Activated T-cell treated with anti-CD3 and anti-CD28 coated beads for 24 hours (primary cell): ENCODE measurements at regions not wholly inside any gene's neighbourhood (a gene's known extent, or its start where the extent isn't known, plus 50 kb on each side); places are given as distances from the start of the nearest gene placed in this dataset.

Experiments
- DNase-seq: peaks from one replicate; pipeline ENCODE4 v3.0.0-alpha.2; 2020; ENCODE audit warnings: low read depth

DNA sequence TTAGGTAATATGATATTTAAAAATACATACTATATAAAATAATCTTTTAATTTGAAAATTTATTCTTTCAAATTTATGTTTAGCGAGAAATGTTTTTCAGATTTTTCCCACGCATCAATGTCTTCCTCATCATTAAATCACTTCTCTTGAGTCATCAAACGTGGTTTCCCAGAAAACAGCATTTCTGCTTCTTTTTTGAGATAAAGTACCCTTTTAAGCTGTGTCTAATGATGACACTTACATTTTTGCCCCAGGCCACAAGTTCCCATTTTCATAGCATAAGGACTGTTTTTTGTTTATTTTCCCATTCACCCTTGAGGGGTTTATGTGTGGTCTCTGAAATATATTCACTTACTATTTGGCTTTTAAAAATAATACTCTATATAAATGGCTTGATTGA is 139.0 kb upstream of the HS3ST3A1 start:
- DNase-seq, result no peak

DNA sequence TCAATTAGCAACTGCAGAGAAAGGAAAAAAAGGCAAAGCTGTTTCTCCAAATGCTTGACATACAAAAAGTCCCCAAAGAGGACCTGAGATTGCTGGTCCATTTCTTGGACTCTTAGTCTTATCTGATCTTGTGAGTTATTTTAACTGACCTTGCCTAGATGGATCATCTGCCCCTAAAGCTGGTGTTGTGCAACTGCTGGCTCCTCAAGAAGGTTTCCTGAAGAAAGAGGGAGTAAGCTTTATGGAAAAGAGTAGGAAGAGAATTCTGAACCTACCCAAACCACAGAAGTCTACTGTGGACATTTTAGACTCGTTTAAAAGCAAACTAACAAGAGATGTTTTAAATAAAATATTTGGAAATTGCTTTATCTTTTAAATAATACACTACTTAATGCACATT is 140.0 kb upstream of the HS3ST3A1 start:
- no peak for DNase-seq

DNA sequence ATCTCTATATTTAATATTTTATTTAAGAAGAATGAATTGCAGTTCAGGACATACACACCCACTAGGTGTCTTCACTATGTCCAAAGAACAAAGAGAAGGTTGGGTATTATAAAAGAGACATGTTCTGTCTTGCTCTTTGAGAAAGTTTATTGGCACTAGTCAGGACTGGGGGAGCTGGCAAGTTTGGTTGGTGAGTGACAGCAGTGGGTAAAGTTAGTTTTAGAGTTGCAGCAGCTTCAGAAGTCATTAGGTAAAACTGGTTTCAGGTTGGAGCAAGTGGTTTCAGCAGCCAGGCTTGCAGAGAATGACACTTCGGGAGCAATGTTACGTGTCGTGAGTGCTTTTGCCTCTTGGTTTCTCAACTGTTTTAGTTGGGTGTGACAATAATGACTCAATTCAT is 142.2 kb upstream of the HS3ST3A1 start:
- DNase-seq, result no peak

DNA sequence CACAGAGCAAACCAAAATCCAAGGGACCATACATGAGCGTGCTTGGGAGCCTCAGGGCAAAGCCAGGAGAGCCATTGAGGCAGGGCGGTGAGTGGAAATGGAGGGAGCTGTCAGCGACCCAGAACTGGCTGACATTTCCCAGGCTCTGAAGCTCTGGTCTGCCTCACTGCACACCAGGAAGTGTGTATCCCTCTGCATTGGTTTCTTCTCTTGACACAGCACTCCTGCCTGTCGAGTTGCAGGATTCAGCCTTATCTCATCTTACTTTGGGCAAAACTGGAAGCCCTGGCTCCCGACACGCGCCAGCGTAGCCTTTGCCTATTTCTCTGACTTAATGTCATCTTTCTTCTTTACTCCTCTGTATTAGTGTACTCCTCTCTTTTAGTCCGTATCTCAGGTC is 144.7 kb upstream of the HS3ST3A1 start:
- no peak for DNase-seq

DNA sequence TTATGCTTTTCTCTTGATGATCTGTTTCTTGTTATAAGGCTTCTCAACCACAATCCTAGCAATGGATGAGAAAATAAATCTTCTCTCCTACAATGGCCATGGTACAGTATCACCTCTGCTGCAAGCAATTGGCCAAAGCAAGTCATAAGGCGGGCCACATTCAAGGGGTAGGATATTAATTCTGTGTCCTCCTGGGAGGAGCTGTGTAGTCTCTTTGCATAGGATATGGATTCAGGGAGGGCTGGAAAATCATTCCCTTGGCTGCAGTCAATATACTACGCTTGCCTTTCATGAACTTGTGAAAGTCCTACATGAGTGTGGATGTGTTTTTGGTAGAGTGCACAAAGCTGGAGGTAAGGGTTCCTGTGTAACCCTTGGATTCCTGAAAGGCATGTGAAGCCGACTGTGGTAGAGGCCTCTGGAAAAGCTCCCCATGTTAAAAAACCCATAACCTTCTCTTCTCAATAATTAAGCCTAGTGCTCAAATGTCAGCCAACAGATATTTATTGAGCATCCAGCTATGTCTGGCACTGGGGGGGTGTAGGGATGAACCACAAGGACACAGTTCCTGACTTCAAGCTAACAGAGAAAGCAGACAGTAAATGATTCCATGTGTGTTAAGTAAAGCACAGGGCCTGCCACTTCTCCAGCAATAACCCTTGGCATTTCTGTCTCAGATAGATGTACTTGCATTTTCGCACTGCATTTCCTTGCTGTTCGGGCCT is 147.6 kb upstream of the HS3ST3A1 start:
- DNase-seq, result no peak

DNA sequence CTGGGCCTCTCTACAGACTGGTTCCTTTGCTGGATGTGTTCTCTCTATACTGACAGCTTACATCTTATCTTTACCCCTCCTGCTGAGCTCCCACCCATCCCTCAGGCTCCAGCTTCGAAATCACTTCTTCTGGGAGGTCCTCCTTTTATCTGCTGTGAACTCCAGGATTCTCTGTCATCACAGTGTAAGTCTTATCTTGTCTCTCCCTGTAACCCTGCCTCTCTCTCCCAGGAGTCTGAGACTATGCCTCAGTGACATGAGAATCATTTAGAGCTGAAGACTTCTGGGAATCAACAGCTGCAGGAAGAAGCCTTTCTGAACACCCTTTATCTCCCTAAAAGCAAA is 148.1 kb upstream of the HS3ST3A1 start:
- no peak for DNase-seq

DNA sequence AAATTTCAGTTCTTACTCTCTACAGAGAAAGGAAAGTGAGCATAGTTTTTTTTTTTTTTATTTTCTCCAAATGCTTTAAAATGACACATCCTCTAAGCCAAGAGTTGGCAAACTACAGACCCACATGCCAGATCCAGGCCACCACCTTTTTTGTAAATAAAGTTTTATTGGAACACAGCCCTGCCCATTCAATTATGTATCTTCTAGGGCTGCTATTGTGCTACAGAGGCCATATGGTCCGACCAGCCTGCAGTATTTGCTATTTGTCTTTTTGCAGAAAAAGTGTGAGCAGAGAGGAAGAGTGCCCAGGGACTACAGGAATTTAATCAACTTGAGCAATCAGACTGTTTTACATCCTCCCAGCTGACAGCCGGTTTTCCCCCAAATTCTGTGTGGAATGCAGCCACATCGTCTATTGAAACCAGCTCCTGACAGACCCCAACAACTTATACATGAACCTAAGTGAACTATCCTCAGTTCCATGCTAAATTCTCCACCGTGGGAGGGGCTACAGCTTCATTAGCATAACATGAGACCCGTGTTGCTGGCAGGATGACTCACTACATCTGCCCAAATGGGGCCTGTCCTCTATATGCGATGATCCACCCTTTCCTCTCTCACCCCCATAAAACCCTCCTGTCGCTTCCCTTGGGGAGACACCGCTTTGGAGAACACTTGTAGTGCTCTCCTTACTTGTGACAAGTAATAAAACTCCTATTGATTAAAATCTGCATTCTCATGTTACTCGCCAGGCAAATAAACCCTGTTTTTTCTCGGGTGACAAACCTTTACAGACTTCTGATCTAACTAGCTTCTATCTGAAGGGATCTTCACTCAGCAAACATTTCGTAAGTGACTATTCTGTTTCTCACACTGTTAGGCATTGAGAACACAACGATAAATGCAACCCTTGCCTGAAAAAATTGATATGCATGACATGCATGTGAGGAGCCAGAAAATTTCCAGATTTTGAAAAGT is 149.4 kb upstream of the HS3ST3A1 start:
- no peak for DNase-seq

DNA sequence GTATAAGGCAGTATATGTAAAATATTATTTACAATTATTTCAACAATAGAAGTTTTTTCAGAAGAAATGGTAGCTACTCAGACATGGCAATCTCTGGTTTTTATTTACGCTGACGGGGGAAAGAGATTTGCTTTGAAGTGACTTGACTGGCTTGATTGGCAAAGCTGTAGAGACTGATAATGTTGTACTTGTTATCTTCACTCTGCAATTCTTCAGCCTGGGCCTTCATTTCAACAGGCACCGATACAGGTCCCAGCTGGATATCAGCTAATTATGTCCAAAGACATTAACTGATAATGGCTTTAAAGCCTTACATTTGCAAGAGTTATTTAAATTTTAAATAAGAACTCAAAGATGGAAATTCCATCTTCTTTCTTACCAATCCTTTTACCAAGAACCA is 151.4 kb upstream of the HS3ST3A1 start:
- no peak for DNase-seq

DNA sequence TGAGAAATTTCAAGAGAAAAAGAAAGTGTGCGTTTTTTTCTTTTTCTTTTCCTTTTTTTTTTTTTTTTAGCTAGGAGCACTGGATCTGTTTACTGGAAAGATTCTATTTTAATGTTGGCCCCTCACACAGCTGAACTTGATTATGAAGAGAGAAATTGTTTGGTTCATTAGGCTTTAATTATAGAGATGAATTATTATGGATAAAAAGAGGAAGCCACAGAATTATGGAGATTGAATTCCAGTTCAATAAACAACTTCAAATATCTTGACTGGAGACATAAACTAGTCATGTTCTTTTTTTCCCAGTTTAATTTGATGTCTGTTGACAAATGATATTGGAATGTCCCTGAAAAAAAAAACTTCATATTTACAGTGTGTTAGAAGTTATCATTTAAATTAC is 152.0 kb upstream of the HS3ST3A1 start:
- no peak for DNase-seq

DNA sequence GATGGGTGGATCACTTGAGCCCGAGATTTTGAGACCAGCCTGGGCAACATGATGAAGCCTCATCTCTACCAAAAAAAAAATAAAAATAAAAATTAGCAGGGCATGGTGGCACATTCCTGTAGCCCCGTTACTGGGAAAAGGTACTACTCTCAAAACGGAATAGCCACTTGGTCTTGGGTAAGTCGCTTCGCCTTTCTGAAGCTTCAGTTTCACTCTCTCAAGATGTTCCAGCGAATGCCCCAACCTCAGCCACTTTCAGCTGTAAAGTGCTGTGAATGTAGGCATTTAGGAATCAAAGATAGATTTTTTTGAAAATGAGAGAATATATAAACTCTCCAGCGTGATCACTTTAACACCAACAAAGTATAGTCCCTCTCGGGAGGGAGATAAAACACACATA is 154.1 kb upstream of the HS3ST3A1 start:
- no peak for DNase-seq

DNA sequence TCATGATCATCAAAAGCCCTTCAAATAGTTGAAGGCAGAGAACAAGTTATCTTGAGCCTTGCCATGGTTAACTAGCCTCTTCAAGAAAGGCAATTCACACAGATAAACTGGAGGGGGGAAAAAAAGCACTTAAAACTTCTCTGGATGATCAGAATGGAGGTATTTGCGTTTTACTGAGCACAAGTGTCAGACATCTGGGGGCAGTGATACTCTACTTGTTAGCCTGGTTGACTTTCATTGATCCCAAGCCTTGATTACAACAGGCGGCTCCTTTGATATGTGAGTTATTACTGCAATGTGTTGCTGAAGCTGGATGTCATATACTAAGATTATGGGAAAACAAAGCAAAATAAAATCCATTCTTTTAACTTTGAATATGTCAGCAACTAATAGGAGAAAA is 155.0 kb upstream of the HS3ST3A1 start:
- no peak for DNase-seq

DNA sequence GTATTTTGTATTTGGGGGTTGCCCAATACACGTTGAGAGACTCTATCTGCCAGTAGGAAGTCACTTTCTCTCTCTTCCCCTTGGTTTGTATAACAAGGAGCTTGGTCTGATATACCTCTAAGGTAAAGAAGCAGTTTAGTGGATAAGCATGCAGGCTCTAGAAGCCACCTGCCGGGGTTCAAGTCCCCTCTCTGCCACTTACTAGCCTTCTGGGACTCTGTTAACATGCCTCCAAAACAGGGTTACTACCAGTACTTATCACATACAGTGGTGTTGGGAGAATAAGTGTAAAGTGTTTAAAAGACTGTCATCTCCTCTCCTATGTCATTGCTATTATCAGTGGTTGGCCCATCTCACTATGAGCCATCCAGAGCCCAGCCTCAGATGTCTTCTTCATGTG is 156.1 kb upstream of the HS3ST3A1 start:
- no peak for DNase-seq

DNA sequence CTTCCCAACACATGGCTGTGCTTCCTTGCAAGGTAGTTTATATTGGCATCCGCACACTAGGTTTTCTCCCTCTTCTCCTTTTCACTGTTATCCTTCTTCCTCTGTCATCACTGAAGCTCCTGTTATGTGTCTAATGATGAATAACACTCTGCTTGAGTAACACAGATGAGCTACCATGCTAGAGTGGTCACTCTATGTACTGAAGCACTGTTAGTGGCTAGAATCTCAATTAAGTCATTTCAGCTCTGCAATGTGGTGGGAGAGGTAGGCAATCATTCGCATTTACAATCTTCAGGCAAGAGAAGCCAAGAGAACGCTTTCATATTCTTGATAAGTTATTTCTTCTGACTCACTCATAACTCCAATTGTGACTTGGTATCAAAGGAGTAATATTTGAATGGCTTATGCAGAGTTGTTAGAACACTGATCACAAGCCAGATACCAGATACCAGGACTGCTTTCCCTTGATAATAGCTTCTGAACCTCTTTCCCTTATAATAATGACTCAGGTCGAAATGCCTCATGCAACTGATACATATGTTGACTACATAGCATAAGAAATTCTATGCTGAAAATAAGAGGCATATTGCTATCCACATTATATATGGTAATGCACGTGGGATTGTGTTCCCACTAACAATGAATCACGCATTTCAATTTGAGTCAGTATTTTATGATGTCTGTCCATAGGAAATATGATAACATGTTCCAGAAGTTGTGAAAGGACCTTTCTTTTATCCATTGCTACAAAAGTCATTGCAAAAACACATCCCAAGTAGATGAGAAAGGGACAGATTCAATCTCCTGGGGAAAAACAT is 158.0 kb upstream of the HS3ST3A1 start:
- no peak for DNase-seq

DNA sequence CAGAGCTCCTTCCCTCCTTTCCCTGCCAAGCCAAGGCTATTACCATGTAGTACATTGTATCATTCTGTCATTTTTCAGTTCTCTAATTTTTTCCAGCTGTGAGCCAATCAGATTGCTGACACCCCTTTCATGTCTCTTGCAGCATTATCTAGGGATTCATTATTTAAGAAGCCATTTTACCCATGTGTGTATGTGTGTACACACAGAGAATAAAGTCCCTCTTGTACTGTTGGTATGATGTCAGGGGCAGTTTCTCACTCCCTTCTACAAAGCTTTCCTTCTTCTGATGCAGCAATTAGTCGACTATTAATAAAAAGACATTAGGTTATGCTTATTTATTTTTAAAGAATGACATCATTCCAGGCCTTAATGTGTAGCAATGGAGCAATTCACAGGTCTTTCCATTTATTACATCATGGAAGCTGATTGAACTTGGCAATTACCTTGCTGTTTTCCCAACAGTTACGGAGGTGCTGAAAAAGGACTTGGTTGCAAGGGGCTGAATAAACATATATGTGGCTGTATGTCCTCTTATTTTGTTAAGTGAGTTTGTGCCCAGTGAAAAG is 159.4 kb upstream of the HS3ST3A1 start:
- DNase-seq, result no peak

DNA sequence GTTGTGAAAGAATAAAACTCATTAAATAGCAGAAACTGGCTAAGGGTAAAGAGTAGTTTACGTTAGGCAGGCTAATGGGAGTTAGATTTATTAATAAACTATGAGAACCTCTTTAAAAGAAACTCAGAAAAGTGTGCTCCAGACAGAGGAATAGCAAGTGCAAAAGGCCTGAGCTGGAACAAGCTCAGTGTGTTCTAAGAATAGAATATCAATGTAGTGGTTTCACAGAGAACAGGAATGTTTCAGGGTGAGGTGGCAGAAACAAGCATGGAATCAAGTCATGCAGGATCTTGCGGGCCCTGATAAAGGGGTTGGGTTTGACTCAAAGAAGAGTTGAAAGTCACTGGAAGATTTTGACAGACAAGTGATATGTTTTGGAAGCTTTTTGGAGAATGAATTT is 164.0 kb upstream of the HS3ST3A1 start:
- DNase-seq, result no peak

DNA sequence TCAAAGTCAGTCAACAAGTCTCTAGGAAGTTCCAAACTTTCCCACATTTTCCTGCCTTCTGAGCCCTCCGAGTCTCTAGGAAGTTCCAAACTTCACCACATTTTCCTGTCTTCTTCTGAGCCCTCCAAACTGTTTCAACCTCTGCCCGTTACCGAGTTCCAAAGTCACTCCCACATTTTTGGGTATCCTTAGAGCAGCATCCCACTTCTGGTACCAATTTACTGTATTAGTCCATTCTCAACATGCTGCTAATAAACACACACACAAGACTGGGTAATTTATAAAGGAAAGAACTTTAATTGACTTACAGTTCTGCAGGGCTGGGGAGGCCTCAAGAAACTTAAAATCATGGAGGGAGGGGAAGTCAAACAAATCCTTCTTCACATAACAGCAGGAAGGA is 169.0 kb upstream of the HS3ST3A1 start:
- no peak for DNase-seq

DNA sequence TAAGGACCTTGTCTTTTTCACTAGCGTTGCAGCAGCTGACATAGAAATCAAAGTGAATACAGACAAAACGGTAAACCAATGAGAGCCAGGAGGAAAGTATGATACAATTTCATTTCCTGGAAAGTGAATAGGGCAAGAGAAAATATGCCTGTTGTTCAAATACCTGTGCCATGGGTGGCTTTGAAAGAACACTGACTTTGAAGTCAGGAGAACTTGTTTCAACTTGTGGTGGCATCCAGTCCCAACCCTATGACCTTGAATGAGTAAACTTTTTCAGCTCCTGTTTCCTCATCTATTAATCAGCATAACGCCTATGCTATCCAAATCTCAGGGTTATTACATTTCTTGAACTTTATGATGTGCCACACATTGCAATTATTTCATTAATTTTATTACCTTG is 173.7 kb upstream of the HS3ST3A1 start:
- no peak for DNase-seq

DNA sequence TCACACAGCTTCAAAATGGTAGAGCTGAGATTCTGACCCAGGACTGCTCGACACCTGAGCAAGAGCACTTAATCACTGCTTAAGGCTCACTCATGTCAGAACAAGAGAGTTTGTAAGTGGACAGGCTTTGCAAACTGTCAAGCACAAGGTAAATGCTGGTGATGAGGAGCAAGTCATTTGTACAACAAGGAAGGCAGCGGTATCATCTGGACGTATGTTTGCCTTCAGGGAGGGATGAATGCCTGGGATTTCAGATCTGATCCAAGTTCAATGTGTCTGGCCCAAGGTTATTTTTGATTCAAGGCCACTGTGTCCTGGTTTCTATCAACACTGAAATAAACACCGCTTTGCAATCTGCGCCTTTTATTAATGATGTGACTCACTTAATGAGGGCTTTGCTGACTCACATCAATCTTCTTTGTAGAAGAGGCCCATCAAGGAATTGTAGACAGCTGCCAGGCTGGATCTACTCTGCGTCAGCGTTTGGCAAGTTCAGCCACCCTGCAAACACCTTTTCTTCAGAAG is 174.4 kb upstream of the HS3ST3A1 start:
- DNase-seq, result no peak

DNA sequence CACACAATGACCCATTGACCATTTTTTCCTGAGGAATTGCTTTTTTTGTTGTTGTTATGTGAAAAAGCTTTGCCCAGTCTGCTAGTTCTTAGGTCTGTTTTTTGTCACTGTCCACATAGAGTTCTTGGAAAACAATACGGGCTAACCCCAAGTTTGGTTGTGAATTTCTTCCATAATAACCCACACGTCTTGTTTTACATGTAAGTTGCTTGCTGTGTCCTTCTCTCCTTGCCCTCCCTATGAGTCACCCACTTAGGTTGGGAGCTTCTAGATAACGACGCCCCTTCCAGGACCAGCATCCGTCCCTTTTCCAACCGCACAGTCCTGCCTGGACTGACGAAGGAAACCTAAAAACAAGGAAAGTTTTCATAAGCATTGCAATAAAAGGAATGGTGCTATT is 175.3 kb upstream of the HS3ST3A1 start:
- no peak for DNase-seq

DNA sequence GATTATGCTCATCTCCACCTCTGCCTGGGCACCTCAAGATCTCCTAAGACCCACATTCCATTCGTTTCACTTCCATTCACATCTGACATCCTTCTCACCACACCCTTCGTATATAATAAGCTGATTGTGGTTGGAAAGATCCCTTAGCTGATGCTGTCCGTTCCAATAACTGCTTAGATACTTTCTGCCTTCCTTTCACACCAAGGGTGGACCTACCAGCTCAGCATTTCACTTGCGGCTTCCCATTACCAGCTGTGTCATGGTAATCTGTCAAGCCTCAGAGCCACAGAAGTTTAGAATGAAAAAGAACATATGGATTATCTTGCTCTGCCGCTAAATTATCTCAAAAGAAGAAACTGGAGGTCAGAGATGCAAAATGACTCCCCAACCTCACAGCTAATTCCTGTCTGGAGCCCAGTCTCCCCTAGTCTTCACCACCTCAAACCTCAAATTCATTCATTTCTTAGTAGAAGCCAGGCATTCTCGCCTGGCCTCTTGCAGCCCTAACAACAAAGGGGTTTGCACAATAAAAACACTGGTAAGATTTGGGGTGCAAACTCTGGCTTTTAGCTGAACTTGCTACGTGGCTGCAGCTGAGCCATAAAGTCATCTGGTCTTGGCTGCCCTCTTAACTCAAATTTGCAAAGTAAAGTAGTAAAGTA is 182.8 kb upstream of the HS3ST3A1 start:
- DNase-seq, result no peak

DNA sequence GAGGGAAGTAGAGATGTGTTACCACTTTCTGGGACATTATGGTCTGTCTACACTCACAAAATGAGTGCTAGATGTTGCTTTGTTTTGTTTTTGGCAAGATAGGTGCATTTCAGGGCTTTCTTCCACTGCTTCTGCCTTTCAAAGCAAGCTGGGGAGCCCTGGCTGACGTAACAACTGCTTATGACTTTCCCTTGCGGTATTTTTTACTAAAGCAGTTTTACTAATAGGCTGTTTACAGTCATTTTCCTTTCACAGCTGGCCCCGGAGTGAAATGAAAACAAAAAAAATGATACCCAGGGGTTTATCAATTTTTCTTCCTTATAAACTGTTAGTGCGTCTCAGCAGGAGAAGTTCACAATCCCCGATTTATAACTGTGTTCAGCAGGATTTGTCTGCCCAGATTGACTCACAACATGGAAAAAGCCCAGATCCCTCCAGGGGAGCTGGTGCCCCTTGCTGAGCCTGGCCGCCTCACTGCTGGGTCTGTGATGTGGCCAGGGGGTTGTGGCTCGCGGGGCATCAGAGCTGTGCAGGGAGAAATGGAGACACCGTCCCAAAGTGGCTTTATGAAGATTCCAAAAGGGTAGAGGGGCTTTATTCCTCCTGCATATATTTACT is 184.4 kb upstream of the HS3ST3A1 start:
- DNase-seq, result no peak
